ENCODE measurements at regions not wholly inside any gene's neighbourhood (a gene's known extent, or its start where the extent isn't known, plus 50 kb on each side); places are given as distances from the start of the nearest gene placed in this dataset.
"Not testable (repeated sequence)": the region's sequence is repeated elsewhere in the genome, so short reads cannot be mapped to it uniquely, and the experiment has no call there.

DNA sequence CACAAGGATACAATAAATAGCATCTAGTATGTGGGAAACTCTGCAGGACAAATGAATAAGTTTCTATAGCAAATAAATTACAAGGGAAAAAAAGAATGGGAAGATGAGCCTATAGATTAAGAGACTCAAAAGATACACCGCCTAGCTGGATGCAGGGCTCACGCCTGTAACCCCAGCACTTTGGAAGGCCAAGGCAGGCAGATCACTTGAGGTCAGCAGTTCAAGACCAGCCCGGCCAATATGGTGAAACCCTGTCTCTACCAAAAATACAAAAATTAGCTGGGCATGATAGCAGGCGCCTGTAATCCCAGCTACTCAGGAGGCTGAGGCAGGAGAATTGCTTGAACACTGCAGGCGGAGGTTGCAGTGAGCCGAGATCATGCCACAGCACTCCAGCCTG lies 95.1 kb upstream of the BARHL2 start:
- H4K91ac ChIP-seq (replicated peaks; ENCODE audit: insufficient read length, low read length); H3K79me1 ChIP-seq (ENCODE audit: low read depth, low read length); H3K79me2 ChIP-seq (ENCODE audit: control insufficient read depth in 1 of 2, insufficient read depth in 2 of 2, low read length in 2 of 2); H2BK5ac ChIP-seq (ENCODE audit: low read depth, low read length); H3K4me2 ChIP-seq (ENCODE audit: insufficient read depth in 1 of 2, low read depth in 2 of 2, low read length in 2 of 2); H3K14ac ChIP-seq (ENCODE audit: insufficient read length); H2AK5ac ChIP-seq (ENCODE audit: low read depth, low read length); H2BK120ac ChIP-seq (replicated peaks; ENCODE audit: low read depth, low read length); H4K20me1 ChIP-seq (replicated peaks in 1 of 2; ENCODE audit: control insufficient read depth in 1 of 2, insufficient read depth in 2 of 2, low read length in 2 of 2); H4K8ac ChIP-seq (ENCODE audit: extremely low read depth, insufficient read depth, low read length); H2BK15ac ChIP-seq (ENCODE audit: low read length); H3K23me2 ChIP-seq (ENCODE audit: low read depth, low read length); CTCF ChIA-PET (ENCODE audit: partially characterized antibody); FAIRE-seq; H3K18ac ChIP-seq (ENCODE audit: extremely low read depth, low read length); H2BK20ac ChIP-seq (ENCODE audit: low read length); H2AFZ ChIP-seq (ENCODE audit: low read length); H3K4ac ChIP-seq (replicated peaks; ENCODE audit: insufficient read length, low read depth, low read length); H3K56ac ChIP-seq (replicated peaks; ENCODE audit: insufficient read length, low read depth, low read length); H3K9me3 ChIP-seq (ENCODE audit: insufficient read depth in 2 of 2, low read depth in 1 of 2, low read length in 1 of 2); H3K36me3 ChIP-seq (ENCODE audit: control insufficient read depth in 2 of 4, insufficient read depth in 4 of 4, low read length in 3 of 4); DNase-seq (ENCODE audit: low read depth in 1 of 2, low spot score in 2 of 2); H4K5ac ChIP-seq (ENCODE audit: insufficient read length, low read depth, low read length); H3K27ac ChIP-seq (ENCODE audit: low read depth, low read length); H3K9ac ChIP-seq (replicated peaks in 1 of 4; ENCODE audit: extremely low read depth in 1 of 4, low read depth in 3 of 4, low read length in 3 of 4); H3K4me3 ChIP-seq (ENCODE audit: extremely low read depth in 1 of 4, insufficient read depth in 2 of 4, low read depth in 3 of 4, low read length in 4 of 4); H3K23ac ChIP-seq (ENCODE audit: insufficient read length); H2BK12ac ChIP-seq (ENCODE audit: low read depth, low read length): not testable (repeated sequence)
- peaks cover 24 to 36% (median 30%) of the 10 kb centered on the region in 4 experiments for H3K27me3 ChIP-seq (replicated peaks in 1 of 4; ENCODE audit: control insufficient read depth in 3 of 4, extremely low read depth in 1 of 4, insufficient read depth in 3 of 4, low read length in 3 of 4)
- H3K4me1 ChIP-seq (replicated peaks in 1 of 4; ENCODE audit: control insufficient read depth in 3 of 4, insufficient read depth in 4 of 4, low read length in 3 of 4): peaks cover 5 to 12% (median 8%) of the 10 kb centered on the region in 4 experiments
- 79% methylated on average over 6 of the region's 6 CpGs; no CpG with 5 or more reads in 1 of the 2 experiments for WGBS, 2 experiments (ENCODE audit: extremely low coverage in 1 of 2, insufficient coverage in 1 of 2, insufficient read length in 1 of 2, insufficient replicate concordance in 2 of 2, low coverage in 1 of 2, low lambda C conversion rate in 2 of 2, missing lambda C conversion rate in 1 of 2)
- POLR2A ChIA-PET (ENCODE audit: partially characterized antibody): interaction anchor here (1.1 kb wide), 1 partner anchor 20 kb away, joined by 3 read pairs; no protein-coding TSS in a partner anchor

DNA sequence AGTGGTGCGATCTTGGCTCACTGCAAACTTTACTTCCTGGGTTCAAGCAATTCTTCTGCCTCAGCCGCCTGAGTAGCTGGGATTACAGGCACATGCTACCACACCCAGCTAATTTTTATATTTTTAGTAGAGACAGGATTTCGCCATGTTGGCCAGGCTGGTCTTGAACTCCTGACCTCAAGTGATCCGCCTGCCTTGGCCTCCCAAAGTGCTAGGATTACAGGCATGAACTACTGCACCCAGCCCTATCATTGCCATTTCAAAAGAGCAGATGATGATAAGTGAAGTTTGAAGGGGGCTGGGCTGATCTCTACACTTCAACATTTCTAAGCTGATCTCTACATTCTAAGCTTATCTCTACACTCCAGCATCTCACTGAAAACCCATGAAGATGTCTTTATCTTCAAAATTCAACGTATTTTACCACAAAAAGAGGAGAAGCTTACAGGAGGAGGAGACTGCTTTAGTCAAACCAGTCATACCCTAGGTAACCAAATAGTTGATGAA lies 94.4 kb upstream of the BARHL2 start:
- not testable (repeated sequence) for H3K23me2 ChIP-seq (ENCODE audit: low read depth, low read length); H3K4ac ChIP-seq (replicated peaks; ENCODE audit: insufficient read length, low read depth, low read length); H3K4me3 ChIP-seq (ENCODE audit: extremely low read depth in 1 of 4, insufficient read depth in 2 of 4, low read depth in 3 of 4, low read length in 4 of 4); H3K9me3 ChIP-seq (ENCODE audit: insufficient read depth in 2 of 2, low read depth in 1 of 2, low read length in 1 of 2); H2BK5ac ChIP-seq (ENCODE audit: low read depth, low read length); H3K36me3 ChIP-seq (ENCODE audit: control insufficient read depth in 2 of 4, insufficient read depth in 4 of 4, low read length in 3 of 4); H2AFZ ChIP-seq (ENCODE audit: low read length); H3K23ac ChIP-seq (ENCODE audit: insufficient read length); H3K9ac ChIP-seq (replicated peaks in 1 of 4; ENCODE audit: extremely low read depth in 1 of 4, low read depth in 3 of 4, low read length in 3 of 4); H4K5ac ChIP-seq (ENCODE audit: insufficient read length, low read depth, low read length); H2BK15ac ChIP-seq (ENCODE audit: low read length); H4K20me1 ChIP-seq (replicated peaks in 1 of 2; ENCODE audit: control insufficient read depth in 1 of 2, insufficient read depth in 2 of 2, low read length in 2 of 2); H3K18ac ChIP-seq (ENCODE audit: extremely low read depth, low read length); H3K79me2 ChIP-seq (ENCODE audit: control insufficient read depth in 1 of 2, insufficient read depth in 2 of 2, low read length in 2 of 2); H2BK20ac ChIP-seq (ENCODE audit: low read length); H3K14ac ChIP-seq (ENCODE audit: insufficient read length); DNase-seq (ENCODE audit: low read depth in 1 of 2, low spot score in 2 of 2); FAIRE-seq; H3K79me1 ChIP-seq (ENCODE audit: low read depth, low read length); H3K56ac ChIP-seq (replicated peaks; ENCODE audit: insufficient read length, low read depth, low read length); H2AK5ac ChIP-seq (ENCODE audit: low read depth, low read length); H2BK12ac ChIP-seq (ENCODE audit: low read depth, low read length); H4K8ac ChIP-seq (ENCODE audit: extremely low read depth, insufficient read depth, low read length); H3K27ac ChIP-seq (ENCODE audit: low read depth, low read length); H2BK120ac ChIP-seq (replicated peaks; ENCODE audit: low read depth, low read length); H4K91ac ChIP-seq (replicated peaks; ENCODE audit: insufficient read length, low read length); H3K4me2 ChIP-seq (ENCODE audit: insufficient read depth in 1 of 2, low read depth in 2 of 2, low read length in 2 of 2)
- 79% methylated on average over 5 of the region's 5 CpGs; no CpG with 5 or more reads in 1 of the 2 experiments for WGBS, 2 experiments (ENCODE audit: extremely low coverage in 1 of 2, insufficient coverage in 1 of 2, insufficient read length in 1 of 2, insufficient replicate concordance in 2 of 2, low coverage in 1 of 2, low lambda C conversion rate in 2 of 2, missing lambda C conversion rate in 1 of 2)
- POLR2A ChIA-PET (ENCODE audit: partially characterized antibody): interaction anchor here (1.1 kb wide), 1 partner anchor 20 kb away, joined by 3 read pairs; no protein-coding TSS in a partner anchor
- Histone ChIP-seq H3K27me3 (replicated peaks in 1 of 4; ENCODE audit: control insufficient read depth in 3 of 4, extremely low read depth in 1 of 4, insufficient read depth in 3 of 4, low read length in 3 of 4) (peaks cover 27 to 43% (median 37%) of the 10 kb centered on the region in 4 experiments), H3K4me1 (replicated peaks in 1 of 4; ENCODE audit: control insufficient read depth in 3 of 4, insufficient read depth in 4 of 4, low read length in 3 of 4) (peaks cover 5 to 12% (median 8%) of the 10 kb centered on the region in 4 experiments)
- CTCF ChIA-PET (ENCODE audit: partially characterized antibody): interaction anchor here (1.1 to 1.7 kb wide), 6 partner anchors 12 to 352 kb away, joined by 3 to 11 read pairs (median 4); no protein-coding TSS in a partner anchor

All from H1 (cell line).